IgD-negative memory B cell (primary cell): ENCODE measurements at regions not wholly inside any gene's neighbourhood (a gene's known extent, or its start where the extent isn't known, plus 50 kb on each side); places are given as distances from the start of the nearest gene placed in this dataset.

Source experiments
- H3K27ac Mint-ChIP-seq, 3 donors: one replicate each; pipeline ENCODE4 v1.8.0; 2020 to 2022; ENCODE audit warnings: mild to moderate bottlenecking in 3 of 3, mixed read lengths in 3 of 3, moderate library complexity in 1 of 3
- H3K27me3 Mint-ChIP-seq: one replicate; pipeline ENCODE4 v1.8.0; 2021; ENCODE audit warnings: mixed read lengths
- H3K36me3 Mint-ChIP-seq: one replicate; pipeline ENCODE4 v1.8.0; 2020; ENCODE audit warnings: mild to moderate bottlenecking, mixed read lengths
- H3K4me1 Mint-ChIP-seq, 3 donors: one replicate each; pipeline ENCODE4 v1.8.0; 2020 to 2022; ENCODE audit warnings: mixed read lengths in 3 of 3, mild to moderate bottlenecking in 1 of 3
- H3K4me3 Mint-ChIP-seq, 4 donors: one replicate each; pipeline ENCODE4 v1.8.0; 2020 to 2022; ENCODE audit warnings: mild to moderate bottlenecking in 4 of 4, mixed read lengths in 4 of 4, moderate library complexity in 3 of 4
- H3K9me3 Mint-ChIP-seq, 3 donors: one replicate each; pipeline ENCODE4 v1.8.0; 2020 to 2021; ENCODE audit warnings: mixed read lengths in 3 of 3, mild to moderate bottlenecking in 1 of 3

GRCh38 chrX:39438603-39439602 lies 637.6 kb downstream of the MID1IP1 start:
- H3K9me3 Mint-ChIP-seq: no peaks in the 10 kb centered on the region
- no peaks in the 10 kb centered on the region for H3K36me3 Mint-ChIP-seq
- H3K4me3 Mint-ChIP-seq: no peak overlapping the region
- H3K27ac Mint-ChIP-seq: peak overlapping the region in 1 of 3 donors; percentile 54
- H3K27me3 Mint-ChIP-seq: peaks cover 12% of the 10 kb centered on the region
- peaks cover 15 to 31% (median 20%) of the 10 kb centered on the region in 3 donors for H3K4me1 Mint-ChIP-seq

- peak overlapping the region; percentile 12 to 87 (median 78) for H3K4me3 Mint-ChIP-seq
- H3K4me1 Mint-ChIP-seq: peaks cover 15 to 31% (median 20%) of the 10 kb centered on the region in 3 donors
- H3K9me3 Mint-ChIP-seq: no peaks in the 10 kb centered on the region
- no peaks in the 10 kb centered on the region for H3K36me3 Mint-ChIP-seq
- peaks cover 11% of the 10 kb centered on the region for H3K27me3 Mint-ChIP-seq
- peak overlapping the region; percentile 26 to 88 (median 36) for H3K27ac Mint-ChIP-seq
Measured at GRCh38 chrX:39439906-39440798, 638.9 kb downstream of the MID1IP1 start.

- Mint-ChIP-seq H3K4me3 (peak overlapping the region in 2 of 4 donors; percentile 85 to 87), H3K27me3 (peaks cover 11% of the 10 kb centered on the region), H3K27ac (peak overlapping the region in 2 of 3 donors; percentile 36 to 88), H3K36me3 (no peaks in the 10 kb centered on the region), H3K4me1 (peaks cover 15 to 31% (median 20%) of the 10 kb centered on the region in 3 donors), H3K9me3 (no peaks in the 10 kb centered on the region)
Measured at GRCh38 chrX:39440799-39441284, 639.6 kb downstream of the MID1IP1 start.

GRCh38 chrX:39442332-39442731 lies 641.1 kb downstream of the MID1IP1 start:
- H3K9me3 Mint-ChIP-seq: no peaks in the 10 kb centered on the region
- H3K27me3 Mint-ChIP-seq: peaks cover 6% of the 10 kb centered on the region
- no peaks in the 10 kb centered on the region for H3K36me3 Mint-ChIP-seq
- H3K4me3 Mint-ChIP-seq: no peak overlapping the region
- H3K4me1 Mint-ChIP-seq: peaks cover 7 to 23% (median 15%) of the 10 kb centered on the region in 3 donors
- no peak overlapping the region for H3K27ac Mint-ChIP-seq

GRCh38 chrX:39443240-39443639 lies 642.0 kb downstream of the MID1IP1 start:
- no peaks in the 10 kb centered on the region for H3K9me3 Mint-ChIP-seq
- H3K4me1 Mint-ChIP-seq: peaks cover 7 to 23% (median 15%) of the 10 kb centered on the region in 3 donors
- no peak overlapping the region for H3K4me3 Mint-ChIP-seq
- no peak overlapping the region for H3K27ac Mint-ChIP-seq
- H3K36me3 Mint-ChIP-seq: no peaks in the 10 kb centered on the region
- H3K27me3 Mint-ChIP-seq: peaks cover 7% of the 10 kb centered on the region

- H3K27ac Mint-ChIP-seq: no peak overlapping the region
- H3K27me3 Mint-ChIP-seq: peaks cover 7% of the 10 kb centered on the region
- H3K4me3 Mint-ChIP-seq: no peak overlapping the region
- H3K9me3 Mint-ChIP-seq: no peaks in the 10 kb centered on the region
- H3K4me1 Mint-ChIP-seq: peaks cover under 1 to 17% (median 8%) of the 10 kb centered on the region in 3 donors
- H3K36me3 Mint-ChIP-seq: no peaks in the 10 kb centered on the region
Measured at GRCh38 chrX:39445336-39445735, 644.1 kb downstream of the MID1IP1 start.

GRCh38 chrX:39449352-39449751 lies 648.1 kb downstream of the MID1IP1 start:
- Mint-ChIP-seq H3K9me3 (peaks cover 0 to 2% (median 0%) of the 10 kb centered on the region in 3 donors), H3K36me3 (peaks cover 4% of the 10 kb centered on the region), H3K4me3 (no peak overlapping the region), H3K4me1 (no peaks in the 10 kb centered on the region), H3K27ac (no peak overlapping the region), H3K27me3 (peaks cover 19% of the 10 kb centered on the region)

- Mint-ChIP-seq H3K4me3 (no peak overlapping the region), H3K36me3 (peaks cover 4% of the 10 kb centered on the region), H3K27me3 (peaks cover 19% of the 10 kb centered on the region), H3K27ac (no peak overlapping the region), H3K4me1 (no peaks in the 10 kb centered on the region), H3K9me3 (peaks cover 0 to 2% (median 0%) of the 10 kb centered on the region in 3 donors)
Measured at GRCh38 chrX:39450234-39450977, 647.4 kb downstream of the BCOR start.

GRCh38 chrX:39451046-39451445 lies 646.7 kb downstream of the BCOR start:
- Mint-ChIP-seq H3K4me1 (no peaks in the 10 kb centered on the region), H3K36me3 (peaks cover 4% of the 10 kb centered on the region), H3K27ac (no peak overlapping the region), H3K9me3 (peaks cover 0 to 2% (median 0%) of the 10 kb centered on the region in 3 donors), H3K27me3 (peaks cover 19% of the 10 kb centered on the region), H3K4me3 (no peak overlapping the region)

- no peak overlapping the region for H3K4me3 Mint-ChIP-seq
- H3K36me3 Mint-ChIP-seq: peaks cover 4% of the 10 kb centered on the region
- no peaks in the 10 kb centered on the region for H3K4me1 Mint-ChIP-seq
- peaks cover 19% of the 10 kb centered on the region for H3K27me3 Mint-ChIP-seq
- H3K9me3 Mint-ChIP-seq: peaks cover 2 to 12% (median 5%) of the 10 kb centered on the region in 3 donors
- no peak overlapping the region for H3K27ac Mint-ChIP-seq
Measured at GRCh38 chrX:39452401-39452800, 645.4 kb downstream of the BCOR start.

- Mint-ChIP-seq H3K27me3 (peaks cover 15% of the 10 kb centered on the region), H3K4me3 (no peak overlapping the region)
Measured at GRCh38 chrX:39453889-39454621, 643.7 kb downstream of the BCOR start.

GRCh38 chrX:39456894-39457604 lies 640.7 kb downstream of the BCOR start:
- Mint-ChIP-seq H3K9me3 (peaks cover 2 to 12% (median 5%) of the 10 kb centered on the region in 3 donors), H3K4me1 (no peaks in the 10 kb centered on the region), H3K27ac (no peak overlapping the region), H3K27me3 (peaks cover 6% of the 10 kb centered on the region), H3K36me3 (no peaks in the 10 kb centered on the region), H3K4me3 (no peak overlapping the region)

More at GRCh38 chrX:39453889-39454621, 643.7 kb downstream of the BCOR start:
- Mint-ChIP-seq H3K9me3 (peaks cover 2 to 12% (median 5%) of the 10 kb centered on the region in 3 donors), H3K36me3 (peaks cover 4% of the 10 kb centered on the region), H3K27ac (no peak overlapping the region), H3K4me1 (no peaks in the 10 kb centered on the region)

GRCh38 chrX:39458779-39459178 lies 639.0 kb downstream of the BCOR start:
- Mint-ChIP-seq H3K9me3 (peaks cover 3 to 12% (median 4%) of the 10 kb centered on the region in 3 donors), H3K4me3 (no peak overlapping the region), H3K4me1 (no peaks in the 10 kb centered on the region), H3K27ac (no peak overlapping the region), H3K27me3 (peaks cover 6% of the 10 kb centered on the region), H3K36me3 (no peaks in the 10 kb centered on the region)
